GM19023 (cell line): ENCODE measurements at regions not wholly inside any gene's neighbourhood (a gene's known extent, or its start where the extent isn't known, plus 50 kb on each side); places are given as distances from the start of the nearest gene placed in this dataset.

Experiments
- ATAC-seq: cut with Tn5 transposase; IDR thresholded peaks from one replicate; pipeline ENCODE4 v1.9.1; 2021; ENCODE audit warnings: mild to moderate bottlenecking, moderate library complexity; ENCODE audit not compliant: unreplicated experiment

GRCh38 chr3:148604270-148605085 lies 93.2 kb upstream of the AGTR1 start:
- no peak for ATAC-seq

- ATAC-seq, result no peak
These were observed 92.2 kb upstream of the AGTR1 start for GRCh38 chr3:148605521-148605920.

GRCh38 chr3:148606979-148607378 lies 90.7 kb upstream of the AGTR1 start:
- ATAC-seq, result no peak

GRCh38 chr3:148607491-148607890 lies 90.2 kb upstream of the AGTR1 start:
- ATAC-seq, result no peak

GRCh38 chr3:148612278-148612677 lies 85.4 kb upstream of the AGTR1 start:
- no peak for ATAC-seq

GRCh38 chr3:148615382-148615781 lies 82.3 kb upstream of the AGTR1 start:
- ATAC-seq, result no peak

GRCh38 chr3:148625095-148625736 lies 72.5 kb upstream of the AGTR1 start:
- no peak for ATAC-seq

GRCh38 chr3:148625991-148626390 lies 71.7 kb upstream of the AGTR1 start:
- ATAC-seq, result no peak

- ATAC-seq, result no peak
These were observed 68.7 kb upstream of the AGTR1 start for GRCh38 chr3:148629006-148629405.

- ATAC-seq, result no peak
These were observed 66.4 kb upstream of the AGTR1 start for GRCh38 chr3:148631124-148631903.

GRCh38 chr3:148641722-148642121 lies 56.0 kb upstream of the AGTR1 start:
- no peak for ATAC-seq

- no peak for ATAC-seq
These were observed 55.5 kb upstream of the AGTR1 start for GRCh38 chr3:148642214-148642613.

GRCh38 chr3:148642616-148643015 lies 55.1 kb upstream of the AGTR1 start:
- ATAC-seq, result no peak

GRCh38 chr3:148643389-148643840 lies 54.3 kb upstream of the AGTR1 start:
- ATAC-seq, result no peak

- no peak for ATAC-seq
These were observed 51.5 kb upstream of the AGTR1 start for GRCh38 chr3:148646126-148646665.
